HG03196 (cell line): ENCODE measurements at regions not wholly inside any gene's neighbourhood (a gene's known extent, or its start where the extent isn't known, plus 50 kb on each side); places are given as distances from the start of the nearest gene placed in this dataset.
"Not testable (repeated sequence)": the region's sequence is repeated elsewhere in the genome, so short reads cannot be mapped to it uniquely, and the experiment has no call there.

Experiments
- ATAC-seq: cut with Tn5 transposase; IDR thresholded peaks from one replicate; pipeline ENCODE4 v1.9.1; 2021; ENCODE audit not compliant: unreplicated experiment

- not testable (repeated sequence) for ATAC-seq
These were observed 168.5 kb upstream of the FAM72C start for GRCh38 chr1:144140243-144140642.

GRCh38 chr1:144105006-144105405 is 133.2 kb upstream of the FAM72C start:
- ATAC-seq: not testable (repeated sequence)

- not testable (repeated sequence) for ATAC-seq
These were observed 132.4 kb upstream of the FAM72C start for GRCh38 chr1:144104000-144104677.

- not testable (repeated sequence) for ATAC-seq
These were observed 131.5 kb upstream of the FAM72C start for GRCh38 chr1:144103156-144103880.

GRCh38 chr1:144102046-144102745 is 130.4 kb upstream of the FAM72C start:
- ATAC-seq: not testable (repeated sequence)

- no peak for ATAC-seq
These were observed 129.7 kb upstream of the FAM72C start for GRCh38 chr1:144101397-144102045.

- not testable (repeated sequence) for ATAC-seq
These were observed 105.5 kb upstream of the FAM72C start for GRCh38 chr1:144077167-144077841.

GRCh38 chr1:144076646-144077045 is 104.9 kb upstream of the FAM72C start:
- ATAC-seq: not testable (repeated sequence)

GRCh38 chr1:144070394-144071053 is 98.7 kb upstream of the FAM72C start:
- not testable (repeated sequence) for ATAC-seq

GRCh38 chr1:144067042-144067441 is 95.3 kb upstream of the FAM72C start:
- ATAC-seq: not testable (repeated sequence)

GRCh38 chr1:144066071-144066813 is 94.5 kb upstream of the FAM72C start:
- ATAC-seq: not testable (repeated sequence)

- ATAC-seq: not testable (repeated sequence)
These were observed 93.7 kb upstream of the FAM72C start for GRCh38 chr1:144065299-144066060.

- ATAC-seq: not testable (repeated sequence)
These were observed 77.6 kb upstream of the FAM72C start for GRCh38 chr1:144049365-144049764.

- ATAC-seq: not testable (repeated sequence)
These were observed 74.9 kb upstream of the FAM72C start for GRCh38 chr1:144046645-144047044.

- ATAC-seq: not testable (repeated sequence)
These were observed 74.2 kb upstream of the FAM72C start for GRCh38 chr1:144045751-144046546.

- not testable (repeated sequence) for ATAC-seq
These were observed 70.5 kb upstream of the FAM72C start for GRCh38 chr1:144042251-144042650.

- not testable (repeated sequence) for ATAC-seq
These were observed 68.5 kb upstream of the FAM72C start for GRCh38 chr1:144040293-144040692.

- ATAC-seq: not testable (repeated sequence)
These were observed 62.3 kb upstream of the FAM72C start for GRCh38 chr1:144034045-144034444.
